HCT116 (cell line): ENCODE measurements at regions not wholly inside any gene's neighbourhood (a gene's known extent, or its start where the extent isn't known, plus 50 kb on each side); places are given as distances from the start of the nearest gene placed in this dataset.

Source experiments
- ATAC-seq: fragments of 200-7000 bp; cut with Tn5 transposase; 2 replicates; pipeline ENCODE4 v1.9.1; 2020; ENCODE audit warnings: mild to moderate bottlenecking, moderate library complexity
- BruUV-seq: library from RNA; stranded (reverse); fragments of 400-500 nt; replicated peaks from 2 replicates; lab custom pipeline; 2021; lab: Mats Ljungman, UMichigan
- CTCF ChIA-PET: fragments of 300-600 bp; sonication (Branson Sonifier 250); formaldehyde crosslinking; loops from one replicate; lab custom pipeline; 2021; ENCODE audit warnings: antibody characterized with exemption; lab: Charles Lee
- POLR2A ChIA-PET: fragments of 300-600, 350-600 bp; sonication (Branson Sonifier 250); formaldehyde crosslinking; loops from one replicate; lab custom pipeline; 2021; ENCODE audit warnings: antibody characterized with exemption; lab: Charles Lee
- RAD21 ChIA-PET, 2 experiments: fragments of 300-600 bp; sonication (Branson Sonifier 250); formaldehyde crosslinking; loops; one replicate each; lab custom pipeline; 2023; ENCODE audit warnings: low total read pairs in 2 of 2; ENCODE audit not compliant: uncharacterized antibody in 2 of 2, unreplicated experiment in 2 of 2, low non-redundant PET in 1 of 2; lab: Charles Lee
- DNase-seq: peaks from one replicate; pipeline ENCODE4 v3.0.0-alpha.2; 2010; ENCODE audit warnings: low read depth, low spot score
- H2AFZ ChIP-seq: fragments of 200-600 bp; shearing (Covaris generic), sonication (generic); 2 replicates; pipeline ENCODE4 v1.6.1; 2017; ENCODE audit warnings: low read depth, mixed run types, mixed read lengths, antibody characterized with exemption, low read length; ENCODE audit not compliant: poor library complexity, severe bottlenecking
- H3K27ac ChIP-seq: 2 replicates; pipeline ENCODE4 v1.5.1; 2012; ENCODE audit warnings: low read depth, low read length
- H3K27me3 ChIP-seq: fragments of 200-600 bp; sonication (generic); 2 replicates; pipeline ENCODE4 v1.6.1; 2016; ENCODE audit warnings: mixed run types, low read length, mixed read lengths; ENCODE audit not compliant: insufficient read depth
- H3K36me3 ChIP-seq, 2 experiments: fragments of 200-500 bp in 1 of 2; fragments of 200-600 bp in 1 of 2; sonication (Bioruptor generic) in 1 of 2; sonication (generic) in 1 of 2; 2 replicates each; pipeline versions ENCODE4 v1.5.1 to v1.6.1; 2014 to 2016; ENCODE audit warnings: low read length in 2 of 2, inconsistent platforms in 1 of 2, mixed read lengths in 1 of 2, mixed run types in 1 of 2; ENCODE audit not compliant: insufficient read depth in 2 of 2, control insufficient read depth in 1 of 2
- H3K4me1 ChIP-seq, 2 experiments: fragments of 200-600 bp in 1 of 2; sonication (generic) in 1 of 2; 2 replicates each; pipeline versions ENCODE4 v1.5.1 to v1.6.1; 2012 to 2017; ENCODE audit warnings: low read length in 2 of 2, inconsistent platforms in 1 of 2, mild to moderate bottlenecking in 1 of 2, mixed read lengths in 1 of 2, mixed run types in 1 of 2, moderate library complexity in 1 of 2; ENCODE audit not compliant: insufficient read depth in 2 of 2, control insufficient read depth in 1 of 2
- H3K4me2 ChIP-seq: fragments of 200-600 bp; sonication (generic); 2 replicates; pipeline ENCODE4 v1.6.1; 2017; ENCODE audit warnings: mixed run types, low read length, mixed read lengths
- H3K4me3 ChIP-seq, 2 experiments: fragments of 200-600 bp in 1 of 2; sonication (generic) in 1 of 2; replicated peaks in 1 of 2; 2 replicates each; pipeline ENCODE4 v1.5.1; 2011 to 2016; ENCODE audit warnings: low read length in 2 of 2, control low read depth in 1 of 2, low read depth in 1 of 2, mild to moderate bottlenecking in 1 of 2, mixed read lengths in 1 of 2, mixed run types in 1 of 2
- H3K79me2 ChIP-seq: fragments of 200-600 bp; sonication (generic); 2 replicates; pipeline ENCODE4 v1.6.1; 2017; ENCODE audit warnings: mild to moderate bottlenecking, mixed run types, low read length, moderate library complexity, mixed read lengths; ENCODE audit not compliant: insufficient read depth
- H3K9ac ChIP-seq: fragments of 200-600 bp; sonication (generic); 2 replicates; pipeline ENCODE4 v1.6.1; 2016; ENCODE audit warnings: low read length, mixed read lengths
- H3K9me2 ChIP-seq: fragments of 200-600 bp; sonication (generic), shearing (Covaris generic); 2 replicates; pipeline ENCODE4 v1.6.1; 2017; ENCODE audit warnings: mixed run types, mild to moderate bottlenecking, moderate library complexity; ENCODE audit not compliant: insufficient read depth
- H3K9me3 ChIP-seq, 2 experiments: fragments of 200-500 bp in 1 of 2; fragments of 200-600 bp in 1 of 2; sonication (Bioruptor generic) in 1 of 2; sonication (generic) in 1 of 2; 2 replicates each; pipeline ENCODE4 v1.6.1; 2014 to 2017; ENCODE audit warnings: low read length in 2 of 2, mixed read lengths in 2 of 2, inconsistent platforms in 1 of 2, low read depth in 1 of 2, mild to moderate bottlenecking in 1 of 2, mixed run types in 1 of 2, moderate library complexity in 1 of 2; ENCODE audit not compliant: control insufficient read depth in 1 of 2, insufficient read depth in 1 of 2
- H4K20me1 ChIP-seq: fragments of 200-600 bp; sonication (generic), shearing (Covaris generic); 2 replicates; pipeline ENCODE4 v1.6.1; 2017; ENCODE audit warnings: mixed run types, mild to moderate bottlenecking, moderate library complexity; ENCODE audit not compliant: insufficient read depth
- CBX3 ChIP-seq: IDR thresholded peaks from 2 replicates; pipeline ENCODE4 v1.6.1; 2012; ENCODE audit warnings: low read depth
- CEBPB ChIP-seq: IDR thresholded peaks from 2 replicates; pipeline ENCODE4 v1.6.1; 2012; ENCODE audit warnings: low read depth
- EGR1 ChIP-seq: IDR thresholded peaks from 2 replicates; pipeline ENCODE4 v1.6.1; 2012; ENCODE audit warnings: low read depth
- ELF1 ChIP-seq: IDR thresholded peaks from 2 replicates; pipeline ENCODE4 v1.6.1; 2012; ENCODE audit warnings: low read depth, borderline replicate concordance
- EZH2 ChIP-seq: fragments of 200-600 bp; sonication (generic); IDR thresholded peaks from 2 replicates; pipeline ENCODE4 v1.6.1; 2017; ENCODE audit warnings: antibody characterized with exemption, mixed run types
- EZH2phosphoT487 ChIP-seq: fragments of 200-600 bp; IDR thresholded peaks from 2 replicates; pipeline ENCODE4 v1.6.1; 2018; ENCODE audit warnings: antibody characterized with exemption, borderline replicate concordance
- FOSL1 ChIP-seq: IDR thresholded peaks from 2 replicates; pipeline ENCODE4 v1.6.1; 2012; ENCODE audit warnings: low read depth
- JUND ChIP-seq: IDR thresholded peaks from 2 replicates; pipeline ENCODE4 v1.6.1; 2012
- POLR2A ChIP-seq: IDR thresholded peaks from 2 replicates; pipeline ENCODE4 v1.7.0; 2011; ENCODE audit warnings: borderline replicate concordance; ENCODE audit not compliant: insufficient read depth, insufficient read length; ENCODE audit errors: extremely low read depth
- POLR2AphosphoS5 ChIP-seq: IDR thresholded peaks from 2 replicates; pipeline ENCODE4 v1.6.1; 2011; ENCODE audit warnings: mild to moderate bottlenecking, low read depth, low read length, moderate library complexity
- REST ChIP-seq: IDR thresholded peaks from 2 replicates; pipeline ENCODE4 v1.6.1; 2012; ENCODE audit warnings: low read depth
- SIN3A ChIP-seq: IDR thresholded peaks from 2 replicates; pipeline ENCODE4 v1.6.1; 2012; ENCODE audit warnings: low read depth
- TCF7L2 ChIP-seq: IDR thresholded peaks from 2 replicates; pipeline ENCODE4 v1.7.0; 2011; ENCODE audit warnings: borderline replicate concordance, inconsistent platforms; ENCODE audit not compliant: insufficient read depth, insufficient read length; ENCODE audit errors: extremely low read depth
- YY1 ChIP-seq: IDR thresholded peaks from 2 replicates; pipeline ENCODE4 v1.6.1; 2011; ENCODE audit warnings: low read length, low read depth, moderate library complexity, mild to moderate bottlenecking; ENCODE audit not compliant: insufficient replicate concordance; ENCODE audit errors: extremely low read depth
- ZFX ChIP-seq: fragments of 450-650 bp; IDR thresholded peaks from 2 replicates; pipeline ENCODE4 v1.6.1; 2017
- ZNF274 ChIP-seq: fragments of 200-500 bp; sonication (Bioruptor generic); IDR thresholded peaks from 2 replicates; pipeline ENCODE4 v1.6.1; 2014; ENCODE audit warnings: mild to moderate bottlenecking, low read depth, low read length, inconsistent platforms
- intact Hi-C: fragments of 100-400 bp; cut with micrococcal nuclease; formaldehyde crosslinking; loops from 2 replicates; pipeline ENCODE4 v1.10.0; 2022
- TF ChIP-seq, protein P1 (sequence below): IDR thresholded peaks from 2 replicates; pipeline ENCODE4 v1.6.1; 2012
- TF ChIP-seq, protein P2 (sequence below): IDR thresholded peaks from 2 replicates; pipeline ENCODE4 v1.6.1; 2011; ENCODE audit warnings: mild to moderate bottlenecking, low read length, moderate library complexity; ENCODE audit not compliant: insufficient replicate concordance; ENCODE audit errors: extremely low read depth
- TF ChIP-seq, protein P3 (sequence below), 3 experiments: fragments of 200-600 bp in 1 of 3; sonication (generic) in 1 of 3; IDR thresholded peaks in 2 of 3; conservative IDR thresholded peaks in 1 of 3; 2 replicates each; pipeline ENCODE4 v1.5.1; 2012 to 2017; ENCODE audit warnings: low read depth in 2 of 3, low read length in 2 of 3, antibody characterized with exemption in 1 of 3, borderline replicate concordance in 1 of 3, control low read depth in 1 of 3, mild to moderate bottlenecking in 1 of 3, mixed read lengths in 1 of 3, mixed run types in 1 of 3, moderate library complexity in 1 of 3; ENCODE audit not compliant: insufficient read depth in 1 of 3

GRCh38 chr5:61755726-61756222, 423.7 kb downstream of the ZSWIM6 start:
- ChIA-PET POLR2A (no interaction called here), CTCF (no interaction called here)
- ATAC-seq, result no peak

More at GRCh38 chr5:61755726-61756222, 423.7 kb downstream of the ZSWIM6 start:
- Histone ChIP-seq H3K27me3 (peaks cover 17% of the 10 kb centered on the region; the same call in 1 of the 2 replicates), H3K4me2 (no peak overlapping the region), H3K9ac (no peak overlapping the region), H3K36me3 (no peaks in the 10 kb centered on the region), H2AFZ (no peak overlapping the region), H3K4me1 (no peaks in the 10 kb centered on the region), H3K27ac (no peak overlapping the region), H3K79me2 (no peaks in the 10 kb centered on the region), H4K20me1 (no peaks in the 10 kb centered on the region), H3K9me3 (no peaks in the 10 kb centered on the region), H3K4me3 (no peak overlapping the region), H3K9me2 (no peaks in the 10 kb centered on the region)
- RAD21 ChIA-PET, result no interaction called here
- BruUV-seq, result no TSS peak
- DNase-seq, result no peak
- TF ChIP-seq ZNF274, result no peak
- TF ChIP-seq EZH2, result no peak
- no peak for TF ChIP-seq REST
- no peak for TF ChIP-seq CBX3
- no peak for TF ChIP-seq ELF1
- no peak for TF ChIP-seq TCF7L2
- TF ChIP-seq, protein P1, sequence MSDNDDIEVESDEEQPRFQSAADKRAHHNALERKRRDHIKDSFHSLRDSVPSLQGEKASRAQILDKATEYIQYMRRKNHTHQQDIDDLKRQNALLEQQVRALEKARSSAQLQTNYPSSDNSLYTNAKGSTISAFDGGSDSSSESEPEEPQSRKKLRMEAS, result no peak
- no peak for TF ChIP-seq POLR2AphosphoS5
- TF ChIP-seq, protein P2, sequence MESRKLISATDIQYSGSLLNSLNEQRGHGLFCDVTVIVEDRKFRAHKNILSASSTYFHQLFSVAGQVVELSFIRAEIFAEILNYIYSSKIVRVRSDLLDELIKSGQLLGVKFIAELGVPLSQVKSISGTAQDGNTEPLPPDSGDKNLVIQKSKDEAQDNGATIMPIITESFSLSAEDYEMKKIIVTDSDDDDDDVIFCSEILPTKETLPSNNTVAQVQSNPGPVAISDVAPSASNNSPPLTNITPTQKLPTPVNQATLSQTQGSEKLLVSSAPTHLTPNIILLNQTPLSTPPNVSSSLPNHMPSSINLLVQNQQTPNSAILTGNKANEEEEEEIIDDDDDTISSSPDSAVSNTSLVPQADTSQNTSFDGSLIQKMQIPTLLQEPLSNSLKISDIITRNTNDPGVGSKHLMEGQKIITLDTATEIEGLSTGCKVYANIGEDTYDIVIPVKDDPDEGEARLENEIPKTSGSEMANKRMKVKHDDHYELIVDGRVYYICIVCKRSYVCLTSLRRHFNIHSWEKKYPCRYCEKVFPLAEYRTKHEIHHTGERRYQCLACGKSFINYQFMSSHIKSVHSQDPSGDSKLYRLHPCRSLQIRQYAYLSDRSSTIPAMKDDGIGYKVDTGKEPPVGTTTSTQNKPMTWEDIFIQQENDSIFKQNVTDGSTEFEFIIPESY, result no peak
- TF ChIP-seq EZH2phosphoT487, result no peak
- no peak for TF ChIP-seq CEBPB
- TF ChIP-seq ZFX, result no peak
- TF ChIP-seq YY1, result no peak
- TF ChIP-seq FOSL1, result no peak
- no peak for TF ChIP-seq POLR2A
- TF ChIP-seq, protein P3, sequence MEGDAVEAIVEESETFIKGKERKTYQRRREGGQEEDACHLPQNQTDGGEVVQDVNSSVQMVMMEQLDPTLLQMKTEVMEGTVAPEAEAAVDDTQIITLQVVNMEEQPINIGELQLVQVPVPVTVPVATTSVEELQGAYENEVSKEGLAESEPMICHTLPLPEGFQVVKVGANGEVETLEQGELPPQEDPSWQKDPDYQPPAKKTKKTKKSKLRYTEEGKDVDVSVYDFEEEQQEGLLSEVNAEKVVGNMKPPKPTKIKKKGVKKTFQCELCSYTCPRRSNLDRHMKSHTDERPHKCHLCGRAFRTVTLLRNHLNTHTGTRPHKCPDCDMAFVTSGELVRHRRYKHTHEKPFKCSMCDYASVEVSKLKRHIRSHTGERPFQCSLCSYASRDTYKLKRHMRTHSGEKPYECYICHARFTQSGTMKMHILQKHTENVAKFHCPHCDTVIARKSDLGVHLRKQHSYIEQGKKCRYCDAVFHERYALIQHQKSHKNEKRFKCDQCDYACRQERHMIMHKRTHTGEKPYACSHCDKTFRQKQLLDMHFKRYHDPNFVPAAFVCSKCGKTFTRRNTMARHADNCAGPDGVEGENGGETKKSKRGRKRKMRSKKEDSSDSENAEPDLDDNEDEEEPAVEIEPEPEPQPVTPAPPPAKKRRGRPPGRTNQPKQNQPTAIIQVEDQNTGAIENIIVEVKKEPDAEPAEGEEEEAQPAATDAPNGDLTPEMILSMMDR (IDR thresholded peaks at IDR 0.05 in 2 of 3, conservative IDR thresholded peaks at IDR 0.05 in 1 of 3; ENCODE audit: borderline replicate concordance in 1 of 3, insufficient read depth in 1 of 3, low read depth in 2 of 3, low read length in 2 of 3), result no peak
- TF ChIP-seq EGR1, result no peak
- TF ChIP-seq JUND, result no peak
- no peak for TF ChIP-seq SIN3A
- intact Hi-C loops, result no loop called here
